ENCODE measurements at regions not wholly inside any gene's neighbourhood (a gene's known extent, or its start where the extent isn't known, plus 50 kb on each side); places are given as distances from the start of the nearest gene placed in this dataset.
"Not testable (repeated sequence)": the region's sequence is repeated elsewhere in the genome, so short reads cannot be mapped to it uniquely, and the experiment has no call there.

DNA sequence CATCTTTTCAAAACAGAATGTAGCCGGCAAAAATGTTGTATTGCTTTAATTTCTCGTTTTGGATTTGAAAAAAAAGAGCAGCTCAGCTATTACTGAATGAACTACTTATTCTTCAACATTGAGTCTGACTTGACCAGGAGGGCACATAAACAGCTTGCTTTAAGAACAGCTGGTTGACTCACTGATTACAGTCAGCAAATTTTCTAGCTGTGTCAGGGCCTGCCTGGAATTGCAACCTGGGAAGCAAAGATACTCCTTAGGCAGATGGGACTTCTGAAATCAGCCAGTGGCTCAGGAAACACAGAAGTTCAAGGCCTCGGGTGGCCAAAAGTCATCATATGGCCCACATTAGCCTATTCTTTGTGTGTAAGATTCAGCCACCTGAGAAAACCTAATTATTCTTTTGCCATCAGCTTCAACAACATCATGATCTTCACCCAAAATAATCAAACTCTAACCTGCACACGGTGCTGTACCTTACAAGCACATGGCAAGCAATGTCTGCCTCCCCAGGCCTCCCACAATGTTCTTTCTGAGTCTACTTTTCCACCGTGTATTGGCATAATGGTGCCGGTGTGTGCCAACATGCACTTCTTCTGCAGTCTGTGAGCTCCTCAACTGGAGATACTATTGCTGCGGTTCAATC is 307.2 kb downstream of the HHIPL2 start:
- no peak for DNase-seq (ENCODE audit: low read depth)

GRCh38 chr1:222239130-222239529 is 308.8 kb downstream of the HHIPL2 start:
- DNase-seq (ENCODE audit: low read depth) = no peak

DNA sequence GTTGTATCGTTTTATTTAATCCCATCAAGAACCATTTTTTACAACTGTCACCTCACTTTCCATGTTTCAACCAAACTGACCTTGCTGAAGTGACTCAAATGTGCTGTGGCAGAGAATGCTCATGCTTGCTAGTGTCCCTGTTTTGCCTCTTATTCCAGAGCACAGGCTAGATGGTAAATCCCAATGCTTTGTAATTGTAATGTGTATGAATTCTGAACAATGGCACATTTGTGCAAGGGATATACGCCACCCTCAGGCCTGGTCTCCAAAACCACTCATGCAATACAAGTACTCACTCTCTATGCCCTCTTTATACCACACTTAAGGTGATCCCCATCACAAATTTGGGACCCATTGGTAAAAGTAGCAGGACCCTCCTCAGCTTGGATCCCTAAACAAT is 313.6 kb downstream of the HHIPL2 start:
- no peak for DNase-seq (ENCODE audit: low read depth)

DNA sequence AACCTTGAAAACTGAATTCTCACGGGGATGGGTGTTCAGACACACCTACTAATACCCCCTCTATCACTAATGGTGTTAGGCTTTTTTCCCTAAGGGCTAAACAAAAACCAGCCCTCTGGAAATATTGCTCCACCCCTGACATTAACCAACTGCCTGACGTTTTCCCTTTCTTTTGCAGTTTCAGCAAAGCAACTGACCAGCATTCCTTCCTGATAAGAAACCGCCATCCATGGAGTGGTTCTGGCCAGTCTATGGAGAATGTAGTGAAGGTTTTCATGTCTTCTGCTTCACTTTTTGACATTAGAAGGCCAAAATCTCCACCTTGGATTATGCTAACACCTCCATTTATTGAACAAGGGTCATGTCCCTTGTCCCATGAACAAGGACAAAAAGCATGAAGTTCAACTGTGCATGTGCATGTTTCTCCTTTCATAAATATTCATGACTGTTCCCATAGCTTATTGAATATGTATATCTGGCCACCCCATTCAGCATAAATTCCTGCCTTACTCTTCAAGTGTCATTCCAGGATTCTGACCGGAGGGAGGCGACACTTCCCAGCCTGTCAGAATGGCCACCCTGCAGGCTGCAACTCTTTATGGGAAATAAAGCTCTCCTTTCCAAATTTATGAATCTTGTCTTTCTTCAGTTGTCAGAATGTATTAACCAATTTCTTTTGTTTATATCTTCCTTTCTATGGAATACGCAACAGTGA is 314.3 kb downstream of the HHIPL2 start:
- no peak for DNase-seq (ENCODE audit: low read depth)

DNA sequence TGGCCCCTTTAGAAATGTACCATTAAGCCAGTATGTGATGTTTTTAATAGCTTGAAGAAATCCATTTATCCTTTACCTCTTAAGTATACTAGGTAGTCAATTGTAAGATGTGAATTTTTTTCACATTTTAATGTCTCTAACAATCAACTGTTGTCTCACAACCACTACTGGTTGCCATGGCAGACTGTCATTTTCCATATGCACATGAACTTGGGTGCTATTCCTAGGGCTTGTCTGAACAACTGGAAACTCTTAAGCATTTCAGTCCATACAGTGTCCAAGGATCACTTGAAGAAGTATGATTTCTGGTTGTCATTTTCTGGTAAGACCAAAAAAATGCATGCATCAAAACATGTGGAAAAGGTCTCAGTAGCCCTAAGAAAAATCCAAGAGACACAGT is 315.1 kb downstream of the HHIPL2 start:
- DNase-seq (ENCODE audit: low read depth) = no peak

DNA sequence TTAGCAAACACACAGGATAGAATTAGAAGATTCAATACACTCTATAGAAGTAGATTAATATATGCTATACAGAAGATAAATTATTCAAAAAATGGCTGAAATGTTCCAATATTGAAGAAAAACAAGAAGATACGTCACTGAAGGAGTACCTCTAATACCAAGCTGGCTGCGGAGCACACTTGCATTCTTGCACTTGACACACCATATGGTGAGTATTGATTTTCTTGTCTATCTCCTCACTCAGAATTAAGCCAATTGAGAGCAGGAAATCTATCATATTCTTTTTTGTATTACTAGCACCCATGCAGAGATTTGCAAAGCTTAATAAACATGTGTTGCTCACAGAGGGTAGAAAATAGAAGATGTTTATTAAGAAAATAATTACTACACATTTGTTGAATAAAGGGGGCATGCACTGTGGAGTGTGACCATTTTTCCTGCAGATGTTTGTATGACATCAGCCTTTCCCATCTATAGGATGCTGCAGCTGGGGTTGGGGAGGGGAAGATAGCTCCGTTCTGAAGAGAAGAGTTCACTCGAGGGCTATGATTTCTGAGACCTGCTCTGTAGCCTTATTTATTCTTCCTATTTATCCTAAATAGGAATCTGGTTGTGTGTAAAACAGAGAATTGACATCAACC is 318.1 kb downstream of the HHIPL2 start:
- DNase-seq (ENCODE audit: low read depth) = no peak

GRCh38 chr1:222225316-222225691 is 322.6 kb downstream of the HHIPL2 start:
- DNase-seq (ENCODE audit: low read depth) = no peak

DNA sequence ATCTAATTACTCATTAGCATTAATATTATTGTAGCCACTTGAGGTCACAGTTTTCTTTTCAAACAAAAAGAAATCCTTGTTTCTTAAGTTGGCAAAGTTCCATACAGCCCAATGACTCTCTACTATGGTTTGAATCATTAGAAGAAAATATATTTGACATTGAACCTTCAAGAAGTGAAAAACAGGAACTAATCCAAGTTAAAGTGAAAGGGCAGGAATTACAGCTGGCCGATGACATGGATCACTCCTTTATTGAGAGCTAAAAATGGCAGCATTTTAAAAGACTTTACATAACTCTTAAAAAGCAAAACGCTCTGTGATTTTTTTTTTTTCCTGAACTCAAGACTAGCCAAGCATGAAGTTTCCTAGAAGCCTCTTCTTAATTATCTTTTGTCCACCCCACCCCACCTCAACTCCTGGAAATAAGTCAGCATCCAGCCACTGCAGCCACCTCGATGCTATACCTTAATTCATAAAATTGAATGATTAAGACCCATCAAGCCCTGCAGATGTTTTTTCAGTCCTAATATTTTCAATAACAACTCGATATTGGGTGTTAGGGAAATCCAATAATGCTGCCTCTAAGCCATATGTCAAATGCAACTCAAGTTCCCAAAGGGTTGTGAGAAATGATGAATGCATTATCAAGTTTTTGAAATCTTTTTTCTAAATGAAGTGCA is 323.1 kb downstream of the HHIPL2 start:
- DNase-seq (ENCODE audit: low read depth) = no peak

GRCh38 chr1:222224156-222224555 is 323.7 kb downstream of the HHIPL2 start:
- no peak for DNase-seq (ENCODE audit: low read depth)

- DNase-seq (ENCODE audit: low read depth) = no peak
Measured at GRCh38 chr1:222223010-222223409, 324.9 kb downstream of the HHIPL2 start.

DNA sequence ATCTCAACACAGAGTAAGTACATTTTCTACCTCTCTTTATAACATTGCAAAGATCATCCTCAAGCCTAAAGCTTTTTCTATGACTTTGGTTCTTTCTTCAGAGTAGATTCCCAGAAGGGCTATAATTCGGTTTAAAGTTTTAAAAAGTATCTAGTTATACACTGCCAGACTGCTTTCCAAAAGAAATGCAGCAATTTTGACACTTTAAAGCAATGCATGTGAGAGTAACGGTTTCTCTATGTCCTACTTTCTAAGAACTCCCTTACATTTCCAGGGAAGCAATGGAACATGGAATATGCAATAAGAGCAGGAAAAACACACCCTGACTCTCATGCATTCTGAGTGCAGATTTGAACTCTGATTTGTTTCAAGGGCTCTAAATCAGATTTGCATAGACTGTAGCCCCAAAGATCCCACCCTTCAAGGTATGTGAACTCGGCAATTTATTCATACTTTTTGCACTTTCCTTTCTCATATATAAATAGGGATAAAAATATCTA is 331.6 kb downstream of the HHIPL2 start:
- DNase-seq (ENCODE audit: low read depth) = no peak

DNA sequence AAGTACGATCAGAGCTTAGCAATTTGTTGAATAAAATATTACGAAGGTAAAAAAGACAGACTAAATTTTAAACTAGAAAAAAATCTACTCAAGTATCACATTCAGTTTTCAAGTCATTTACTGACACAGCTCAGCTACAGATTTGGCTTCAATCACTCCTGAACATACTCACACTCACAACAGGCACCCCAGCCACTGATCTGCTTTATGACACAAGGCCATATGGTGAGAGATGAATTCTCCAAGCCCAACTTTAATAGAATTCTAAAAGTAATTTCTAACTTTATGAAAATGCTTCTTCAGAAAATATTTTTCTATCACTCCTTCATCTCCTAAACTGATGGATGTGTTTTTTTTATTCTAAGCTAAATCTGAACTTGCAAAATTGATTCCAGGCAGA is 337.1 kb downstream of the HHIPL2 start:
- DNase-seq (ENCODE audit: low read depth) = no peak

DNA sequence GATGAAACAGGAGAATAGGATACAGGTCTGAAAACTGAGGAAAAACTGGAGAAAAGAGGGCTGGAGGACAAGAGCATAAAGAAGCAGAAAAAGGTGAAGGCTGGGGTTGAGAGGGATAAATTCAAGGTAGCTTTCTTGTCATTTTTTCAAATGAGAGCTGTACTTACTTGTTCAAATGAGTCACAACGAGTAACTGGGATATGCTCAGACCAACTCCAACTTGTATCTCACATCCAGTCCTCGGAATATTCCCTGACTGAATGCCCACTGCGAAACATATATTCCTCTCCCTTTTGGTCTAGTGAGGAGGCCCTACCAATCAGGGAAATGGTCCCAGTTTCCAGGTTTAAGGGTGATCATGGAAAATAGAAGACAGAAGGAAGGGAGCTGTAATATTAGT is 343.4 kb downstream of the HHIPL2 start:
- no peak for DNase-seq (ENCODE audit: low read depth)

- no peak for DNase-seq (ENCODE audit: low read depth)
Measured at GRCh38 chr1:222202831-222203230, 345.1 kb downstream of the HHIPL2 start.

DNA sequence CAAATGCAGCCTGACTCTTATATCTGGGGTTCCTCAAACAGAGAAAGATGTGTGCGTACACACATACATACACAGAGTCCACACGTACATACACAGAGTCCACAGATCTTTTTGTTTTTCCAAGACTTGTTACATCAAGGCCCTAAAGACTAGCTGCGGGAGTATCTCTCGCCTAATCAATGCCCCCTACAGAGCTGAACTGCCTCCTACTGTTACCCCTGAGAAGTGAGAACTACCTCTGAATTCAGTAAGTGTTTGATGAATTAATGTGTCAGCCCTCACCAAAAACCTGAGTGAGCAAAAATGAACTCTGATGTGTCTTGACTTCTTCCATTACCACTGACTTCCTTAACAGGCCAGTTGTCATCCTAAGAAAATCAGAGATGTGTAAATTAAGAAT is 351.2 kb downstream of the HHIPL2 start:
- DNase-seq (ENCODE audit: low read depth) = no peak

DNA sequence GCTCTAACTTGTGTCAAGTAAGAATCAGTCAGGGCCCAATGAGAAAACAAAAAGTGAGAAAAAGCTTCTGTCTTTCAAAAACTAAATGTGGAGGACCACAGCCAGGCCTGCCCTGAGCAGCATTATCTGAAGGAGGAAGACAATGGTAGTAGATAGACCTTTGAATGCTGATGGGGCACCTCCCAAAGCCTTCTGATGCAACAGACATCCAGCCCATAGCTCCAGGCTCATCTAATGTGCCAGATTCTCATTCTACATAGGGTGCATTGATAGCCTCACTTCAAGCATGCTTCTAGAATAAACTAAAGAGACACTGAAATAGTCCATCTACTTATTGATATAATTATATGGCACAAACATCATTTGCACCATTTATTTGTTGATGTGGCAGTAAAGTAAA is 351.6 kb downstream of the HHIPL2 start:
- no peak for DNase-seq (ENCODE audit: low read depth)

DNA sequence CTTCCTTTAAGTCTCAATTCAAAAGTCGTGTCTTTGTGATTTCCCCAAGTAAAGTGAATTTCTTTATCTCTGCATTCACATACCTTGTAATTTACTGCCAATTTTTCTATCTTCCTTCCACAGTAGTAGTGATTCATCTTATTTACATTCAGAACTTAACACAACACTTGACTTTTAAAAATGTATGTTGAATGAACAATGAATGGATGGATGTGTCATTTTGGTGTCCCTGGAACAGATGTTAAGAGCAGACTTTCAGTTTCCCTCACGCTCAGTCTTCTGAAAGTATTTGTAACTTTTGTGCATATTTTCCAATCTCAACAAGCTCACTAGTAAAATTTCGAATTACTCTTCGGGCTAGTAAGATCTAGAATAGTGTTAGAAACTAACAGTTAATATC is 352.0 kb downstream of the HHIPL2 start:
- DNase-seq (ENCODE audit: low read depth) = no peak

DNA sequence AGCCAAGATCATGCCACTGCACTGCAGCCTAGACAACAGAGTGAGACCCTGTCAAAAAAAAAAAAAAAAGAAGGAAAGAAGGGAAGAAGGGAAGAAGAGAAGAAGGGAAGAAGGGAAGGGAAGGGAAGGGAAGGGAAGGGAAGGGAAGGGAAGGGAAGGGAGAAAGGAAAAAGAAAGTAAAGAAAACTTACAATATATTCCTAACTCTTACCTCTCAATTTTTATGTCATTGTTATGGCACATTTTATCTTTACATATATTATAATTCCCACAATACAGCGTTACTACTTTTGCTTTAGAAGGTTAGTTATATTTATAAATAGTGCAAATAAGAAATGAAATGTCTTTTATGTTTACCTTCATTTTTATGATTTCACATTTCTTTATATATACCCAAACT is 358.7 kb downstream of the HHIPL2 start:
- DNase-seq (ENCODE audit: low read depth) = no peak

GRCh38 chr1:222187566-222188332 is 360.2 kb downstream of the HHIPL2 start:
- no peak for DNase-seq (ENCODE audit: low read depth)

DNA sequence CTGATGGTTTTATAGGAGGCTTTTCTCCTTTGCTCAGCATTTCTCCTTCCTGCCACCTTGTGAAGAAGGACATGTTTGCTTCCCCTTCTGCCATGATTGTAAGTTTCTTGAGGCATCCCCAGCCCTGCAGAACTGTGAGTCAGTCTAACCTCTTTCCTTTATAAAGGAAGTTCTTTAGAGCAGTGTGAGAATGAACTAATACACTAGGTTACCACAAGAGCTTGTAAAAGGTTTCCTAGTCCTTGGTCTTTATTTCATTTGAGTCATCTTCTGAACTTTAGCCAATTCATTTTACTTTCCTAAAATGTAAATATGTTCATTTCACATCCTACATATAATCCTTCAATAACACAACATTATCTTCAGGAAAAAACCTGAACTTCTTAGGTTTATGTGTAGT is 365.3 kb downstream of the HHIPL2 start:
- no peak for DNase-seq (ENCODE audit: low read depth)

GRCh38 chr1:222181191-222181590 is 366.7 kb downstream of the HHIPL2 start:
- no peak for DNase-seq (ENCODE audit: low read depth)

DNA sequence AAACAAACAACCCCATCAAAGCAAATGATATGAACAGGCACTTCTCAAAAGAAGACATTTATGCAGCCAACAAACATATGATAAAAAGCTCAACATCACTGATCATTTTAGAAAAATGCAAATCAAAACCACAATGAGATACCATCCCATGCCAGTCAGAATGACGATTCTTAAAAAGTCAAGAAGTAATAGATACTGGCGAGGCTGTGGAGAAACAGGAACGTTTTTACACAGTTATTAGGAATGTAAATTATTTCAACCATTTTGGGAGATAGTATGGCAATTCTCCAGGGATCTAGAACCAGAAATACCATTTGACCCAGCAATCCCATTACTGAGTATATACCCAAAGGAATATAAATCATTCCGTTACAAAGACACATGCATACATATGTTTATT is 370.4 kb downstream of the HHIPL2 start:
- DNase-seq (ENCODE audit: low read depth) = not testable (repeated sequence)

Measured in T-helper 22 cell (primary cell).